SKM-1 (cell line): ENCODE measurements at regions not wholly inside any gene's neighbourhood (a gene's known extent, or its start where the extent isn't known, plus 50 kb on each side); places are given as distances from the start of the nearest gene placed in this dataset.
"Not testable (repeated sequence)": the region's sequence is repeated elsewhere in the genome, so short reads cannot be mapped to it uniquely, and the experiment has no call there.

Experiments used
- DNase-seq: peaks from one replicate; lab custom pipeline; 2025; ENCODE audit not compliant: unreplicated experiment; lab: John Stamatoyannopoulos, UW

DNA sequence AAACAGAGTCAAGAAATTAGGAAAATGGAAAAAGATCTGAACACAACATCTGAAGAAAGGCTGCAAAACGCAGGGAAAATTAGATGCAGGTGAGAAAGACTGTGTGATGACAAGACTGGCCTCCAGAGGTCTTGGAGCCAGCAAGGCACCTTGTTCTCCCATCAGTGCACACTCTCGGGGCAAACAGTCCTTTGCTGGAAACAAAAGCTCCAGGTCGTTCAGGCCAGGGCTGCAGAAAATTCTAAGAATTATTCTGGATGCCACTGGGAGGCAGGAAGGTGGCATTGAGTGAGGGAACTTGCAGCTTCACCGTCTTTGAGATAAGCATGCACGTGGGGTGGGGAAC is 219.9 kb upstream of the SSTR4 start:
- no peak for DNase-seq

- DNase-seq, result no peak
These were observed 219.4 kb upstream of the SSTR4 start for GRCh38 chr20:22815603-22816315.

DNA sequence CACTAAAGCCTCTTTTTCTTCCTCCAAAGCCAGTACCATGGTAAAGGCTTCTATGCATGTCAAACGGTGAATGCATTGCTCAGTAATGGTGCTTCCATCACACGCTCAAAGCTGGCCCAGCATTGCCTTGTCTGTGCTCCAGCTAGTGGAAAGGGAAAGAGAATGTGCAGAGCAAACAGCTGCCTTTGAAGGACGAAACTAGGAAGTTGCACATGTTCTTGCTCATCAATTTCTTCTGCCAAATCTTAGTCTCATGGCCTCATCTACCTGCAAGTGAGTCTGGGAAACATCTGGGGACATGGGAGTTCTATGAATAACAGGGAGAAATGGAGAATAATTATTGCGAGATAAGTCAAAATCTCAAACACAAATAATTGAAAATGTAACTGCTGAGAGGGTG is 216.5 kb upstream of the SSTR4 start:
- DNase-seq, result no peak

DNA sequence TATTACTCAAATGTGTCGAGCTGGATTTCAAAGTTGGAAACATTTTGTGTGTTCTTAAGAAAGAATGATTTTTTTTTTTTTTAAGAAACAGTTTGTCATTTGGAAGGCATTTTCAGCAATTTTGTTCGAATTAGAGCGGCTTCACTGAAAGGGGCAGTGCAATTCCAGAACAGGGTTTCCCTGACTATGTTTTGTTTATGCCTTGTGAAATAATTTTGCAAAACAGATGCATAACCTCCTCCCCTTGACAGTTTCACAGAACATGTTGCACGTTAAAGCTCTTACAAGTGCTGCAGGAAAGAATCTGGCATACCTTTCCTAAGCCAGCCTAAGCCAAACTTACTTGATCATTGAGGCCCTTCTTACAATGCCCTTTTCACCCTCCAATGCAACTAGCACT is 216.0 kb upstream of the SSTR4 start:
- no peak for DNase-seq

- DNase-seq, result no peak
These were observed 215.3 kb upstream of the SSTR4 start for GRCh38 chr20:22819784-22820183.

- no peak for DNase-seq
These were observed 213.9 kb upstream of the SSTR4 start for GRCh38 chr20:22821081-22821727.

- no peak for DNase-seq
These were observed 213.3 kb upstream of the SSTR4 start for GRCh38 chr20:22821796-22822195.

- DNase-seq, result no peak
These were observed 212.0 kb upstream of the SSTR4 start for GRCh38 chr20:22823119-22823518.

DNA sequence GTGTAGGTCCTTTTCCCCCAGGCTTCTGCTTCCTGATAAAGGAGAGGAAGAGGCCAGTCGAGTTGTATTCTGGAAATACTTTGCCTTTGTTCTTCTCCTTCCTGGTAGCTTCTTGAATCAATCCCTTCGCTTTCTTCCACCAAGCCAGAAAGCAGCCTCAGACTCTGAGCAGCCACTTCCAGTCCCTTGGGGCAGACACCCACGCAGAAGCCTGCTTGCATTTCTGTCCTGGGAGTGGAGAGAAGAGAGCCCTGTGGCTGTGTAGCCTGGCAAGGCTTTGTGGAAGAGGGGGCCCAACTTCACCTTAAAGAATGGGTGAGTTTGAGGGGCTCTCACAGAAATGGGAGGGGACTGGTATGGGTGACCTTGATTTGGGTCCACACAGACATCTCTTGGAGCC is 211.0 kb upstream of the SSTR4 start:
- DNase-seq, result no peak

DNA sequence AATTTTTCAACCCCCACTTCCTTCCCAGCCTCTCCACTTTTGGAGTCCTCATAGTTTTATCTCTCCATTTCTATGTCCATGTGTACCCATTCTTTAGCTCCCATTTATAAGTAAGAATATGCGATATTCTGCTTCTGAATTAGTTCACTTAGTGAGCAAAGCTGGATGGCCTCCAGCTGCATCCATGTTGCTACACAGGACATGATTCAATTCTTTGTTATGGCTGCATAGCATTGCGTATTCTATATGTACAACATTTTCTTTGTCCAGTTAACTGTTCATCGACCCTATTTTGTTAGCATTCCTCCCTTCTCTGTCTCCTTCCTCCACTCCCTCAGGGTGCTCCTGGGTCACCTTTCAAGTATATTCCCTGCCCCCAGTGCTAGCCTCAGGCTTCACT is 210.0 kb upstream of the SSTR4 start:
- no peak for DNase-seq

GRCh38 chr20:22825546-22825945 is 209.6 kb upstream of the SSTR4 start:
- no peak for DNase-seq

DNA sequence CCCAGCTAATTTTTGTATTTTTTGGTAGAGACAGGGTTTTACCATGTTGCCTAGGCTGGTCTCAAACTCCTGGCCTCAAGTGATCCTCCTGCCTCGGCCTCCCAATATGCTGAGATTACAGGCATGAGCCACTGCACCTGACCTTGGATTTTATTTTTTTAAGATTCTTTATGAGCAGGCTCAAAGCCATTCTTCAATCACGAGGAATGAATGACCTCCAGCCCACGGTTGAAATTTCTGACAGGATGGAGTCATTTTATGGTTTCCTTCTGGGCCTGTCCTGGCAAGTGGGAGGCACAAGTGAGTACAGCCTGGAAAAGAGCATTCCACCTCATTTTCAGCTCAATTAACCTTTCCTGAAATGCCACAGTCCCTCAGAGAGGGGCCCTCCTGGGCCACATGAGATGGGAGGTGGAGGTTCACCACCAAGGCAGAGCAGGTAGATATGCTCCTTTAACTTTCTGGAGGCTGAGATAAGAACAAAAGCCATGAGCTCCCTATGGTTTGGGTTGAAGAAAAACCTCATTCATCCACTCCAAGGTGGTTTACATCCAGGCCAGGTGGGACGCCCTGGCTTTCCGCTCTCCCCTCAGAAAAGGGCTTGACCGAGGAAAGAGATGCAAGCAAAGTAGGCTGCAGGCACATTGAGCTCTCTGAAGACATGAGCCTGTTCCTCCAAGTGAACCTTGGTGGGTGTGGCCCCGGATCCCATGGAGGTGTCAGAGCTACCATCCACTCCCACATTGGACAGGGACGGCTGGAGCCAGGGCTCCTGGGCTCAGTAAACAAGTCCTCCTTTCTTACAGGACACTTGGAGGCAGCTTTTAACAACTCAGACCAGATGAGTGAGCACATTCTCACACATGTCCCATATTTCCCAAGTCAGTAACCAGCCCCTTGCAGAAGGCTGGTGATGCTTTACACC is 208.5 kb upstream of the SSTR4 start:
- DNase-seq, result no peak

DNA sequence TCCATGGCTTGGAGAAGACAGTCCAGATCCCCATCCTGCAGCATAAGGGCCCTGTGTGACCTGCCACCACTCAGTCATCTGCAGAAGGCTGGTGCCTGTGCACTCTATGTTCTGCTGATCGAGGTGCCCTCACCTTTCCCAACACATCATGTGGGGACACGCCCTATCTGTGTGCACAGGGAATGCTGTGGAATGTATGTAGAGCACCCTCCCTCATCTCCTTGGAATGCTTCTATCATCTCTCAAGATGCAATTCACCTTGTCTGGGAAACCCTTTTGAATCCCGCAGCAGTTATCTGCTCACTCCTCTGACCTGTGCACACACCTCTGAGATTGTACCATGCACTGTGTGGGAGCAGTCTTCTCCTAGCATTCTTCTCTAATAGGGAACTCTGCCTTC is 207.2 kb upstream of the SSTR4 start:
- DNase-seq, result no peak

DNA sequence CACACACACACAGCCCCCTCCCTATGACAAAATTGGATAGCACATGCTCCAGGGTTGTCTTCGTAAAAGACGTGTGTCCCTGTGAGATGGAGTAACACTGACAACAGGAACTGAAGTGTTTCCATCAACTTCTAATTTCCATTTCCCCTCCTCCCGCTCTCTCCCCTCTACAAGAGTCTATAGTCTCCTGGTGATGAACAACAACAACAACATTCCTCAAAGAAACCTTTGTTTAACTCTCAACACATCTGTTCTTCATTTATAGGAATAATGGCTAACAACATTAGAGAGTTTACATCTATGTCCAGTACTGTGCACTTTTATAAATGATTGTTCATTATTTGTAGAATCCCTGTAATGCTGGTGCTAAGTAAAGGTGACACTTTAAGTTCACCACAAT is 205.8 kb upstream of the SSTR4 start:
- no peak for DNase-seq

GRCh38 chr20:22830138-22830537 is 205.0 kb upstream of the SSTR4 start:
- no peak for DNase-seq

GRCh38 chr20:22830715-22831114 is 204.4 kb upstream of the SSTR4 start:
- DNase-seq, result not testable (repeated sequence)

GRCh38 chr20:22833851-22834250 is 201.3 kb upstream of the SSTR4 start:
- DNase-seq, result no peak

DNA sequence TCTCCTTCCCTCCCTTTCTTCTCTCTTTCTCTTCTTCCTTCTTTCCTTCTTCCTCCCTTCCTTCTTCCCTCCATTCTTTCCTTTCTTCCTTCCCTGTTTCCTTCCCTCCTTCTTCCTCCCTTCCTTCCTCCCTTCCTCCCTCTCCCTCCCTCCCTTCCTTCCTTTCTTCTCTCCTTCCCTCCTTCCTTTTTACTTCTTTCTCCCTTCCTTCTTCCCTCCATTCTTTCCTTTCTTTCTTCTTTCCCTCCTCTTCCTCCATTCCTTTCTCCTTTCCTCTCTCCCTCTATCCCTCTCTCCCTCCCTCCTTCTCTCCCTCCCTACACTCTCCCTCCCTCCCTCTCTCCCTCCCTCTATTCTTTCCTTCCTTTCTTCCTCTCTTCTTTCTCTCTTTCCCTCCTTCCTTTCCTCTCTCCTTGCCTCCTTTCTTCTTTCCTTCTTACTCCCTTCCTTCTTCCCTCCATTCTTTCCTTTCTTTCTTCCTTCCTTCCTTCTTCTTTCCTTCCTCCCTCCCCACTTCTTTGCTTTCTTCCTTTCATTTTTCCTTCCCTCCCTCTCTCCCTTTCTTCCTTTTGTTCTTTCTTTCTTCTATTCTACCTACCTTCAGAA is 200.4 kb upstream of the SSTR4 start:
- DNase-seq, result no peak

DNA sequence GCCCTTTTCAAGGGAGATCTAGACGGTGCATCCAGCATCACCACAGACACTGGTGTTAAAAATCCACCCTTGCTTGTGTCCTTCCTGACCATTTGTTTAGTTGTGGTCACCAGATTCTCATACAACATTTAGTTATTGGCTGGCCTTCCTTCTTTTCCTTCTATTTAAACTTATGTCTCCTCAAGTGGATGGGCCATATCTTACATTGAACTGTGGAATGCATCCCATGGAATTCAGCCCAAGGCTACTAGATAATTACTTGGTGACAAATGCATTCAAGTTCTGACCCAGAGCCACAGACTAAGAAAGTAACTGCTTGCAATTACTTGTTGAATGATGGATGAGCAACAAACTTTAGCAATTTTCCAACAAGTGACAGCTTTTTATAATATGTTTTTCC is 198.9 kb upstream of the SSTR4 start:
- DNase-seq, result no peak

DNA sequence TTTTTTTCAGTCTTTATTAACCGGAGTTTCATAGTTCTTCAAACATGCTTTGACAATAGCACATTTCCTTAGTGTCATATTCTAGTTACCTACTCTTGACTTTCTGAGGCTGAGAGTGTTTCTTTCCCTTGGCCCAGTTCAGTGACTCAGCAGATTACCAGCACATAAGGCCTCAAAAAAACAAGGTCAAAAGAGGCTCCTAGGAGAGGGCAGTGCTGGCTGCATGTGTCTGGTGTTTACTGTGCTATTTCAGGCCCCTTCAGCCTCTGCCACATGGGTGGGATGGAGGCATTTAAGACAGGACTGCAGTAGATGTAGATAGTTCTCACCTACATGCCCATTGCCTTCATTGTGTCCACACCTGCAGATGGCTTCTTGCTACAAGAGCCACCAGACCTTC is 198.2 kb upstream of the SSTR4 start:
- DNase-seq, result no peak

GRCh38 chr20:22838001-22838400 is 197.1 kb upstream of the SSTR4 start:
- no peak for DNase-seq

DNA sequence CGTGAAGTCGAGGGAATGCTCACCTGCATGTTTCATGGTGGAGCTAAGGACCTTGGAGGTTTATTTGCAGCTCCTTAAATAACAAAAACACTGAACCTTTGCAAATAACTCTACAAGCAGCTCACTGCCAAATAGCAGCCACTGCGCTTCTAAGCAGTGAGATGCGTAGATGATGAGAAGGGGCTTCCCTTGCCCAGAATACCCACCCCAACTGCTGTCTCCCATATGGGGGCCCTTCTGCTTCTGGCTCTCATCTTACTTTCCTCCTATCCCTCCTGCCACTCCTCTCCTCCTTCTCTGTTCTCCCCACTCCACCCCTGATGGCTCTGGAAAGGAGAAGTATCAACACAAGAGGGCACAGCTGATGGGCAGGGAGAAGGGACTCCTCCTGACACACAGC is 193.3 kb upstream of the SSTR4 start:
- no peak for DNase-seq
